ENCODE measurements at regions not wholly inside any gene's neighbourhood (a gene's known extent, or its start where the extent isn't known, plus 50 kb on each side); places are given as distances from the start of the nearest gene placed in this dataset.

DNA sequence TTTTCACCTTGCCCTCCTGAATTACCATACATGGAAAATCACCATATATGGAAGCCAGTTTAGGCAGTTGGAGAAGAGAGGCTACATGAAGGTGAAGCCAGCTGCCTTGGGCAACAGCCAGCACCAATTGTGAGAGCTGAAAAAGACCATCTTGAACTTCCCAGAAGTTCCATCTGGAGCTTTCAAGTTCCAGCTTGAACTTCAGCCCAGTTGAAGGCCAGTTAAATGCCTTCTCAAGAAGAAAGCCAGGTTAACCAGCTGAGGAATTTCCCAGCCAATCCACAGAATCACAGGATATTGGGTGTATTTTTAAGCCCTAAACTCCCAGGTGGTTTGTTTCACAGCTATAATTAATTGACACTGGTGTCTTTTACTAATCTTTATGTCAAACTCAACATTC, 713.6 kb upstream of the MIR17HG start:
- TF ChIP-seq, protein P1, sequence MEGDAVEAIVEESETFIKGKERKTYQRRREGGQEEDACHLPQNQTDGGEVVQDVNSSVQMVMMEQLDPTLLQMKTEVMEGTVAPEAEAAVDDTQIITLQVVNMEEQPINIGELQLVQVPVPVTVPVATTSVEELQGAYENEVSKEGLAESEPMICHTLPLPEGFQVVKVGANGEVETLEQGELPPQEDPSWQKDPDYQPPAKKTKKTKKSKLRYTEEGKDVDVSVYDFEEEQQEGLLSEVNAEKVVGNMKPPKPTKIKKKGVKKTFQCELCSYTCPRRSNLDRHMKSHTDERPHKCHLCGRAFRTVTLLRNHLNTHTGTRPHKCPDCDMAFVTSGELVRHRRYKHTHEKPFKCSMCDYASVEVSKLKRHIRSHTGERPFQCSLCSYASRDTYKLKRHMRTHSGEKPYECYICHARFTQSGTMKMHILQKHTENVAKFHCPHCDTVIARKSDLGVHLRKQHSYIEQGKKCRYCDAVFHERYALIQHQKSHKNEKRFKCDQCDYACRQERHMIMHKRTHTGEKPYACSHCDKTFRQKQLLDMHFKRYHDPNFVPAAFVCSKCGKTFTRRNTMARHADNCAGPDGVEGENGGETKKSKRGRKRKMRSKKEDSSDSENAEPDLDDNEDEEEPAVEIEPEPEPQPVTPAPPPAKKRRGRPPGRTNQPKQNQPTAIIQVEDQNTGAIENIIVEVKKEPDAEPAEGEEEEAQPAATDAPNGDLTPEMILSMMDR (IDR thresholded peaks at IDR 0.05): no peak
- TF ChIP-seq POLR2AphosphoS5 (IDR thresholded peaks at IDR 0.05; ENCODE audit: insufficient read depth in 1 of 2, low read depth in 1 of 2) (no peak), POLR2A (IDR thresholded peaks at IDR 0.05) (no peak)

Data from vagina (tissue), 2 donors.